CD4-positive, alpha-beta memory T cell (primary cell): ENCODE measurements at regions not wholly inside any gene's neighbourhood (a gene's known extent, or its start where the extent isn't known, plus 50 kb on each side); places are given as distances from the start of the nearest gene placed in this dataset.
"Not testable (repeated sequence)": the region's sequence is repeated elsewhere in the genome, so short reads cannot be mapped to it uniquely, and the experiment has no call there.

Source experiments
- CTCF ChIA-PET: fragments of 350-600 bp; sonication (Branson Sonifier 250); formaldehyde crosslinking; loops from one replicate; lab custom pipeline; 2021; ENCODE audit warnings: inconsistent platforms; ENCODE audit not compliant: partially characterized antibody; lab: Charles Lee
- POLR2A ChIA-PET: fragments of 350-600 bp; sonication (Branson Sonifier 250); formaldehyde crosslinking; loops from one replicate; lab custom pipeline; 2021; ENCODE audit not compliant: partially characterized antibody; lab: Charles Lee
- DNase-seq, 5 donors: peaks; one replicate each; pipeline versions ENCODE4 v3.0.0 to v3.0.0-alpha.2; 2020 to 2022; ENCODE audit warnings: mixed read lengths in 1 of 5
- H3K27ac ChIP-seq: one replicate; pipeline ENCODE4 v1.7.0; 2013; ENCODE audit warnings: low read depth, low read length
- H3K27me3 ChIP-seq: 2 replicates; pipeline ENCODE4 v1.7.0; 2013; ENCODE audit warnings: mild to moderate bottlenecking, low read length, moderate library complexity; ENCODE audit not compliant: insufficient read depth
- H3K36me3 ChIP-seq: 2 replicates; pipeline ENCODE4 v1.7.0; 2013; ENCODE audit warnings: mild to moderate bottlenecking, low read length, moderate library complexity; ENCODE audit not compliant: insufficient read depth
- H3K4me1 ChIP-seq: 2 replicates; pipeline ENCODE4 v1.7.0; 2013; ENCODE audit warnings: mild to moderate bottlenecking, low read length, moderate library complexity; ENCODE audit not compliant: insufficient read depth
- H3K4me3 ChIP-seq, 2 donors: one replicate each; pipeline ENCODE4 v1.7.0; 2013; ENCODE audit warnings: low read length in 2 of 2, mild to moderate bottlenecking in 1 of 2
- H3K9me3 ChIP-seq, 2 donors: one replicate each; pipeline ENCODE4 v1.7.0; 2013; ENCODE audit warnings: low read length in 2 of 2, control low read depth in 1 of 2; ENCODE audit not compliant: control insufficient read depth in 1 of 2
- H3K27ac Mint-ChIP-seq, 7 donors: one replicate each; pipeline ENCODE4 v1.8.0; 2020 to 2021; ENCODE audit warnings: mixed read lengths in 7 of 7, mild to moderate bottlenecking in 6 of 7, inconsistent platforms in 3 of 7, moderate library complexity in 3 of 7
- H3K27me3 Mint-ChIP-seq, 2 donors: one replicate each; pipeline ENCODE4 v1.8.0; 2020 to 2021; ENCODE audit warnings: mixed read lengths in 2 of 2
- H3K36me3 Mint-ChIP-seq, 2 donors: one replicate each; pipeline ENCODE4 v1.8.0; 2020 to 2021; ENCODE audit warnings: mixed read lengths in 2 of 2, inconsistent platforms in 1 of 2, mild to moderate bottlenecking in 1 of 2
- H3K4me1 Mint-ChIP-seq, 4 donors: one replicate each; pipeline ENCODE4 v1.8.0; 2020 to 2021; ENCODE audit warnings: mixed read lengths in 4 of 4, mild to moderate bottlenecking in 1 of 4
- H3K4me3 Mint-ChIP-seq, 8 donors: one replicate each; pipeline ENCODE4 v1.8.0; 2020 to 2021; ENCODE audit warnings: mixed read lengths in 8 of 8, mild to moderate bottlenecking in 7 of 8, moderate library complexity in 6 of 8, inconsistent platforms in 3 of 8
- H3K9me3 Mint-ChIP-seq, 8 donors: one replicate each; pipeline ENCODE4 v1.8.0; 2020 to 2021; ENCODE audit warnings: mixed read lengths in 8 of 8, mild to moderate bottlenecking in 5 of 8, inconsistent platforms in 3 of 8, moderate library complexity in 1 of 8
- intact Hi-C: fragments of 100-400 bp; cut with micrococcal nuclease; formaldehyde crosslinking; loops from one replicate; pipeline ENCODE4 v1.15.1; 2023

- no peaks in the 10 kb centered on the region for H3K4me1 Mint-ChIP-seq
- H3K36me3 Mint-ChIP-seq: no peaks in the 10 kb centered on the region
- ChIA-PET CTCF (no interaction called here), POLR2A (no interaction called here)
- no peak for DNase-seq
- H3K4me3 ChIP-seq: no peak overlapping the region
- H3K9me3 ChIP-seq: no peaks in the 10 kb centered on the region
- no peaks in the 10 kb centered on the region for H3K27me3 ChIP-seq
- no peak overlapping the region for H3K27ac ChIP-seq
- H3K9me3 Mint-ChIP-seq: peaks cover 0 to 7% (median 0%) of the 10 kb centered on the region in 8 donors
- no peak overlapping the region for H3K4me3 Mint-ChIP-seq
- no peaks in the 10 kb centered on the region for H3K36me3 ChIP-seq
- intact Hi-C loops: no loop called here
- H3K27ac Mint-ChIP-seq: no peak overlapping the region
- no peaks in the 10 kb centered on the region for H3K4me1 ChIP-seq
- peaks cover 6 to 14% of the 10 kb centered on the region in 2 donors for H3K27me3 Mint-ChIP-seq
Observed at GRCh38 chr5:108461628-108462367, 79.9 kb upstream of the FBXL17 start.

- no peak overlapping the region for H3K27ac Mint-ChIP-seq
- Histone ChIP-seq H3K36me3 (no peaks in the 10 kb centered on the region), H3K9me3 (no peaks in the 10 kb centered on the region), H3K27me3 (no peaks in the 10 kb centered on the region), H3K27ac (no peak overlapping the region), H3K4me3 (no peak overlapping the region), H3K4me1 (no peaks in the 10 kb centered on the region)
- ChIA-PET CTCF (no interaction called here), POLR2A (no interaction called here)
- no peak for DNase-seq
- H3K9me3 Mint-ChIP-seq: peaks cover 1 to 22% (median 10%) of the 10 kb centered on the region in 8 donors
- peaks cover 5 to 15% of the 10 kb centered on the region in 2 donors for H3K27me3 Mint-ChIP-seq
- no peaks in the 10 kb centered on the region for H3K4me1 Mint-ChIP-seq
- no peaks in the 10 kb centered on the region for H3K36me3 Mint-ChIP-seq
- H3K4me3 Mint-ChIP-seq: no peak overlapping the region
- intact Hi-C loops: no loop called here
Observed at GRCh38 chr5:108459769-108460168, 77.9 kb upstream of the FBXL17 start.

GRCh38 chr5:108451269-108451668, 69.4 kb upstream of the FBXL17 start:
- Histone ChIP-seq H3K27ac (no peak overlapping the region), H3K9me3 (no peaks in the 10 kb centered on the region), H3K4me1 (no peaks in the 10 kb centered on the region), H3K36me3 (no peaks in the 10 kb centered on the region), H3K4me3 (no peak overlapping the region), H3K27me3 (no peaks in the 10 kb centered on the region)
- Mint-ChIP-seq H3K36me3 (no peaks in the 10 kb centered on the region), H3K27ac (no peak overlapping the region), H3K4me1 (no peaks in the 10 kb centered on the region), H3K27me3 (peaks cover under 1 to 4% of the 10 kb centered on the region in 2 donors), H3K9me3 (peaks cover 5 to 39% (median 21%) of the 10 kb centered on the region in 8 donors), H3K4me3 (no peak overlapping the region)
- DNase-seq: no peak
- intact Hi-C loops: no loop called here
- ChIA-PET POLR2A (no interaction called here), CTCF (no interaction called here)

- H3K36me3 ChIP-seq, H3K27ac Mint-ChIP-seq, H3K4me1 ChIP-seq, CTCF ChIA-PET, H3K27me3 Mint-ChIP-seq, H3K4me3 ChIP-seq, H3K4me3 Mint-ChIP-seq, intact Hi-C loops, POLR2A ChIA-PET, H3K9me3 Mint-ChIP-seq, DNase-seq, H3K4me1 Mint-ChIP-seq, H3K9me3 ChIP-seq, H3K36me3 Mint-ChIP-seq, H3K27me3 ChIP-seq, H3K27ac ChIP-seq: not testable (repeated sequence)
Observed at GRCh38 chr5:108444130-108444529, 62.2 kb upstream of the FBXL17 start.

GRCh38 chr5:108442063-108442651, 60.3 kb upstream of the FBXL17 start:
- H3K4me1 Mint-ChIP-seq, H3K9me3 ChIP-seq, H3K9me3 Mint-ChIP-seq, H3K4me1 ChIP-seq, CTCF ChIA-PET, H3K27me3 Mint-ChIP-seq, H3K27ac Mint-ChIP-seq, DNase-seq, H3K27me3 ChIP-seq, H3K4me3 ChIP-seq, POLR2A ChIA-PET, H3K36me3 ChIP-seq, H3K27ac ChIP-seq, H3K36me3 Mint-ChIP-seq, H3K4me3 Mint-ChIP-seq, intact Hi-C loops: not testable (repeated sequence)

- ChIA-PET POLR2A (no interaction called here), CTCF (no interaction called here)
- H3K9me3 Mint-ChIP-seq: peaks cover 0 to 5% (median 0%) of the 10 kb centered on the region in 8 donors
- H3K4me3 Mint-ChIP-seq: no peak overlapping the region
- Histone ChIP-seq H3K27me3 (no peaks in the 10 kb centered on the region), H3K27ac (no peak overlapping the region), H3K9me3 (no peaks in the 10 kb centered on the region), H3K4me3 (no peak overlapping the region), H3K36me3 (no peaks in the 10 kb centered on the region), H3K4me1 (no peaks in the 10 kb centered on the region)
- no peak overlapping the region for H3K27ac Mint-ChIP-seq
- H3K27me3 Mint-ChIP-seq: peaks cover 2 to 12% of the 10 kb centered on the region in 2 donors
- H3K4me1 Mint-ChIP-seq: no peaks in the 10 kb centered on the region
- no peak for DNase-seq
- intact Hi-C loops: no loop called here
- H3K36me3 Mint-ChIP-seq: no peaks in the 10 kb centered on the region
Observed at GRCh38 chr5:108437425-108437824, 55.5 kb upstream of the FBXL17 start.

- intact Hi-C loops: no loop called here
- no peak for DNase-seq
- Mint-ChIP-seq H3K4me3 (no peak overlapping the region), H3K4me1 (no peaks in the 10 kb centered on the region), H3K9me3 (peaks cover 0 to 5% (median 0%) of the 10 kb centered on the region in 8 donors), H3K36me3 (no peaks in the 10 kb centered on the region), H3K27me3 (peaks cover 2 to 12% of the 10 kb centered on the region in 2 donors), H3K27ac (no peak overlapping the region)
- Histone ChIP-seq H3K4me1 (no peaks in the 10 kb centered on the region), H3K27ac (no peak overlapping the region), H3K27me3 (no peaks in the 10 kb centered on the region), H3K9me3 (no peaks in the 10 kb centered on the region), H3K36me3 (no peaks in the 10 kb centered on the region), H3K4me3 (no peak overlapping the region)
- CTCF ChIA-PET: no interaction called here
- POLR2A ChIA-PET: no interaction called here
Observed at GRCh38 chr5:108436696-108437095, 54.8 kb upstream of the FBXL17 start.
